ENCODE measurements at regions not wholly inside any gene's neighbourhood (a gene's known extent, or its start where the extent isn't known, plus 50 kb on each side); places are given as distances from the start of the nearest gene placed in this dataset.

- Histone ChIP-seq H3K4me3 (replicated peaks in 1 of 3; ENCODE audit: insufficient read depth in 1 of 3, low read depth in 1 of 3, low read length in 3 of 3) (no peak overlapping the region), H3K9me3 (replicated peaks; ENCODE audit: control insufficient read depth, insufficient read depth, low read length) (no peaks in the 10 kb centered on the region), H3K4me1 (ENCODE audit: control insufficient read depth, extremely low read depth, insufficient read depth, low read length) (no peaks in the 10 kb centered on the region), H2AFZ (ENCODE audit: low read depth, low read length) (no peak overlapping the region), H3K9ac (replicated peaks; ENCODE audit: extremely low read depth, insufficient read depth, low read length) (no peak overlapping the region), H4K20me1 (replicated peaks; ENCODE audit: control insufficient read depth, extremely low read depth, insufficient read depth, low read length) (no peaks in the 10 kb centered on the region), H3K4me2 (ENCODE audit: insufficient read depth, low read length) (no peak overlapping the region), H3K27me3 (ENCODE audit: control insufficient read depth in 2 of 2, insufficient read depth in 2 of 2, low read length in 2 of 2) (peaks cover 0 to 11% of the 10 kb centered on the region in 2 experiments), H3K27ac (ENCODE audit: insufficient read depth, low read depth, low read length) (no peak overlapping the region), H3K36me3 (ENCODE audit: control insufficient read depth in 2 of 2, extremely low read depth in 1 of 2, insufficient read depth in 2 of 2, low read length in 2 of 2) (no peaks in the 10 kb centered on the region), H3K9me1 (replicated peaks; ENCODE audit: control insufficient read depth, extremely low read depth, insufficient read depth, low read length) (no peaks in the 10 kb centered on the region), H3K79me2 (ENCODE audit: control insufficient read depth, insufficient read depth, low read length) (no peaks in the 10 kb centered on the region)
- CTCF ChIA-PET = no interaction called here
- no TSS peak for BruUV-seq (replicated peaks)
- intact Hi-C loops (cut with micrococcal nuclease) (no loop called here), dilution Hi-C loops (cut with MboI; ENCODE audit: extremely low pct_ligation_motif_present, low sequenced_read_pairs) (no loop called here)
- POLR2A ChIA-PET = no interaction called here
- no peak for DNase-seq (ENCODE audit: low read depth, low spot score)
- no peak for FAIRE-seq
- TF ChIP-seq FOS (IDR thresholded peaks at IDR 0.05; ENCODE audit: borderline replicate concordance, insufficient read depth, low read length) = no peak
- no peak for TF ChIP-seq POLR2A (IDR thresholded peaks at IDR 0.05; ENCODE audit: low read depth, low read length)
- TF ChIP-seq CTCF (IDR thresholded peaks at IDR 0.05; ENCODE audit: extremely low read depth in 1 of 2, insufficient read depth in 1 of 2, low read depth in 1 of 2, low read length in 2 of 2) = no peak
- TF ChIP-seq, protein P1, sequence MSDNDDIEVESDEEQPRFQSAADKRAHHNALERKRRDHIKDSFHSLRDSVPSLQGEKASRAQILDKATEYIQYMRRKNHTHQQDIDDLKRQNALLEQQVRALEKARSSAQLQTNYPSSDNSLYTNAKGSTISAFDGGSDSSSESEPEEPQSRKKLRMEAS (IDR thresholded peaks at IDR 0.05; ENCODE audit: insufficient read depth, insufficient read length) = no peak
- TF ChIP-seq JUN (IDR thresholded peaks at IDR 0.05; ENCODE audit: borderline replicate concordance, insufficient read depth, insufficient read length, low read depth) = no peak
- TF ChIP-seq EZH2 (IDR thresholded peaks at IDR 0.05; ENCODE audit: borderline replicate concordance, low read depth, low read length, severe bottlenecking) = no peak
- no peak for TF ChIP-seq POLR2AphosphoS5 (IDR thresholded peaks at IDR 0.05; ENCODE audit: insufficient read depth, low read depth, low read length)
- TF ChIP-seq MYC (IDR thresholded peaks at IDR 0.05; ENCODE audit: low read depth, low read length) = no peak
- no peak for TF ChIP-seq GATA2 (IDR thresholded peaks at IDR 0.05; ENCODE audit: insufficient read depth, insufficient read length, low read depth, low read length)
Measured at GRCh38 chr2:38500283-38500634, 102.5 kb downstream of the HNRNPLL start.
